Epithelial cell of proximal tubule (primary cell): ENCODE measurements at regions not wholly inside any gene's neighbourhood (a gene's known extent, or its start where the extent isn't known, plus 50 kb on each side); places are given as distances from the start of the nearest gene placed in this dataset.

Source experiments
- DNase-seq: peaks from one replicate; pipeline ENCODE4 v3.0.0-alpha.2; 2011; ENCODE audit warnings: low read depth
- H3K4me3 ChIP-seq: 2 replicates; pipeline ENCODE4 v1.5.1; 2011; ENCODE audit warnings: low read depth, mild to moderate bottlenecking, low read length
- TF ChIP-seq, protein P1 (sequence below): conservative IDR thresholded peaks from 2 replicates; pipeline ENCODE4 v1.5.1; 2012; ENCODE audit warnings: low read depth, mild to moderate bottlenecking, low read length

DNA sequence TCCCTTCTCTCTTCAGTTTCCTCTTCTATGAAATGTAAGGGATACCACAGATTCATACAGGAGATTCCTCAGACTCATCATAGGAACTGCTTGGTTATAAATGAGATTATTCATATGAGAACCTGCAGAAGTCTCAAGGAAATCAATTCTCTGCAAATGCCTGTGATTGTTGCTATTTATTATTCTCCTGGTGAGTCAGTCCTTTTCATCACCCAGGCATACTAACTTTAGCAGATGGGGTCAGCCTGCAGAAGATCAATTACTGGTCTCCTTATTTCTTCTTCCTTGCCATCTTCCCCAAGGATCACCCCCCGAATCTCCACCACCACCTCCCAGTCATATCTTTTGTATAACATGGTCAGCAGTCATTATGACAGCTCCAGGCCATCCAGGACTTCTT is 53.8 kb upstream of the DCP1A start:
- DNase-seq, result no peak
- no peak overlapping the region for H3K4me3 ChIP-seq
- TF ChIP-seq, protein P1, sequence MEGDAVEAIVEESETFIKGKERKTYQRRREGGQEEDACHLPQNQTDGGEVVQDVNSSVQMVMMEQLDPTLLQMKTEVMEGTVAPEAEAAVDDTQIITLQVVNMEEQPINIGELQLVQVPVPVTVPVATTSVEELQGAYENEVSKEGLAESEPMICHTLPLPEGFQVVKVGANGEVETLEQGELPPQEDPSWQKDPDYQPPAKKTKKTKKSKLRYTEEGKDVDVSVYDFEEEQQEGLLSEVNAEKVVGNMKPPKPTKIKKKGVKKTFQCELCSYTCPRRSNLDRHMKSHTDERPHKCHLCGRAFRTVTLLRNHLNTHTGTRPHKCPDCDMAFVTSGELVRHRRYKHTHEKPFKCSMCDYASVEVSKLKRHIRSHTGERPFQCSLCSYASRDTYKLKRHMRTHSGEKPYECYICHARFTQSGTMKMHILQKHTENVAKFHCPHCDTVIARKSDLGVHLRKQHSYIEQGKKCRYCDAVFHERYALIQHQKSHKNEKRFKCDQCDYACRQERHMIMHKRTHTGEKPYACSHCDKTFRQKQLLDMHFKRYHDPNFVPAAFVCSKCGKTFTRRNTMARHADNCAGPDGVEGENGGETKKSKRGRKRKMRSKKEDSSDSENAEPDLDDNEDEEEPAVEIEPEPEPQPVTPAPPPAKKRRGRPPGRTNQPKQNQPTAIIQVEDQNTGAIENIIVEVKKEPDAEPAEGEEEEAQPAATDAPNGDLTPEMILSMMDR, result no peak

DNA sequence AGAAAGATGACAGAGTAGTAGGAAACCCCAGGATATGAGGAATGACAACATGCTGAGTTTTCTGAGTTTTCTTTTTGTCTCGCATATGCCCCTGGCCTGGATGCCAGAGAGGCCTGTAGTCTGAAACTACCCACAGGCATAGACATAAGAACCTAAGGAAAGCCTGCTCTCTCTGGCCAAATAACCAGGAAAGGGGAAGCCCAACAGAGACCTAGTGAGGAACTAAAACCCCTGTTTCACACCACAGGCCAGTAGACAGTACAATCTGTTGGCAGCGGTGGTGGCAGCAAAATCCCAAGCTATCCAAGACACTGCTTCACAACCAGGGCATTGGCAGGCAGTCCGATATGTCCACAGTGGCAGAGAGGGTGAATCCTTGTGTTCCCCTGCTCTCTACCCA is 55.0 kb upstream of the DCP1A start:
- TF ChIP-seq, protein P1, result no peak
- H3K4me3 ChIP-seq, result no peak overlapping the region
- no peak for DNase-seq

- TF ChIP-seq, protein P1, result no peak
- no peak overlapping the region for H3K4me3 ChIP-seq
- no peak for DNase-seq
Observed at GRCh38 chr3:53411371-53411770, 64.0 kb upstream of the DCP1A start.

DNA sequence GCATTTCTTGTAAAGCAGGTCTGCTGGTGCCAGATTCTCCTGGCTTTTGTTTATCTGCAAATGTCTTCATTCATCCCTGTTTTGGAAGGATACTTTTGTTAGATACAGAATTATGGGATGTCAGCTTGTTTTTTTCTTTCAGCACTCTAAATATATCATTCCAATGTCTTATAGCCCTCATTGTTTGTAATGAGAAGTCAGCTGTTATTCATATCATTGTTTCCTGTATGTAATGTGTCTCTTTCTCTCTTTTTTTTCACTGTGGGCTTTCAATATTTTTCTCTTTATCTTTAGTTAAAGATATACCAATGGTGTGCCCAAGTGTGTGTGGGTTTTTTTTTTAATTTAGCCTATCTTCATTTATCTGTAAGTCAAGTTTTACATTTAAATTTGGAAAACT is 65.6 kb upstream of the DCP1A start:
- TF ChIP-seq, protein P1, result no peak
- no peak overlapping the region for H3K4me3 ChIP-seq
- no peak for DNase-seq

- H3K4me3 ChIP-seq, result no peak overlapping the region
- TF ChIP-seq, protein P1, result no peak
- no peak for DNase-seq
Observed at GRCh38 chr3:53416530-53416929, 69.2 kb upstream of the DCP1A start.

DNA sequence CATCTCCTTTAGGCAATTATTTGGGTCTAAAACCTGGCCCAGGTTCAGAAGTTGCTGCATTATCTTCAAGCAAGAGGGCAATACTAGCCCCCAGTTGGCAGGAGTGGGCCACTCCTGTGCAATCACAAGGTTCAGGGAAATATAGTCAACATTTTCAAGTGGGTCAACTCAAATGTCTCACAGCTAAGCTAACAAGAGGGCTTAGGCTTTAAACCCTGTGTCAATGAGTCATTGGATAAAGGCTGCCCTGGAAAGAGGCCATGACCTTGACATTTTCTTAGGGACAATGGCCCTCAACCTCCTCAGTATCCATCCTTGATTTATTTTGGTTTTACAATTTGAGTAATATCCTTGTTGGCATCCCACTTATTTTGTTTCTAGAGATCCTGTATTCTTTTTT is 73.5 kb upstream of the DCP1A start:
- TF ChIP-seq, protein P1, result no peak
- DNase-seq, result no peak
- H3K4me3 ChIP-seq, result no peak overlapping the region

- TF ChIP-seq, protein P1, result no peak
- no peak for DNase-seq
- no peak overlapping the region for H3K4me3 ChIP-seq
Observed at GRCh38 chr3:53422954-53423698, 71.3 kb upstream of the CACNA1D start.
